ENCODE measurements at regions not wholly inside any gene's neighbourhood (a gene's known extent, or its start where the extent isn't known, plus 50 kb on each side); places are given as distances from the start of the nearest gene placed in this dataset.

DNA sequence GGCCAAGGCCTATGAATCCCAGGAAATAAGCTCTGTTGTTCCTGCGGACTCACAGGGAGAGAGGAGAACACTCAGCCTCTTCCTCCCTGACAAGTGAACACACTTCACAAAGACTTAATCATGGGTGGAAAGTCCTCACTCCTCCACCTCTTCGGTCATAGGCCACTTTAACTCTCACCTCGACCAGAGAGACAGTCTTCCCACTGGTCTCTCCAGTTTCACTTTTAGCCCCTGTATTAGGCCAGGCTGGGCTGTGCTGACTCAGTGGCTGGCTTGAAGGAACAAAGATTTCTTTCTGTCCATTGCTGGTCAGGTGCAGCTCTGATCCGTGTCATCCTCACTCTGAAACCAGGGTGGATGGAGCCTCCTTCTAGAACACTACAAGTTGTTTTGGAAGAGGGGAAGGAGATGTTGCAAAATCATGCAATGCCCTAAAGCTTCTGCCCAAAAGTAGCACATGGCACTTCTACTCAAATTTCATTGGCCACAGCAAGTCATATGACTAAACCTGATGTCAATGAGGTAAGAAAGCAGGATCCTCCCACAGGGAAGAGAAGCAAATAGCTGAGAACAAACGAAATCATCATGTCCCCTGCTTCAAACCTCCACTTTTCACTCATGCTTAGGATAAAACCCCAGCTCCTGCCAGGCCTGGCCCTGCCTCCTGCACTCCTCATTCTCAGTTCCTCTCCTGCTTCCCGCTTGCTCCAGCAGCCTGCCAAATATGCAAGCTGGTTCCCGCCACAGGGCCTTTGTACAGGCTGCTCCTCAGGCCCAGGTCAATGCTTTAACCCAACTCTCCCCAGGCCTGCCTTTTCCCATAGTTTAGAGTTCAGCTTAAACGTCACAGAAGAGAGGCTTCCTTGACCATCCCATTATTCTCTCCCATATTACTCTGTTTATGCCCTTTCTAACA lies 150.5 kb upstream of the RUNX3 start:
- Histone ChIP-seq H3K56ac (ENCODE audit: insufficient read length, low read depth, low read length) (no peak overlapping the region), H3K27ac (ENCODE audit: insufficient read length, low read depth, low read length) (no peak overlapping the region), H2BK20ac (ENCODE audit: low read depth, low read length, poor library complexity, severe bottlenecking) (no peak overlapping the region), H3K4ac (ENCODE audit: low read depth, low read length) (no peak overlapping the region), H3K9ac (ENCODE audit: extremely low read depth, insufficient read length, low read length) (no peak overlapping the region), H4K5ac (ENCODE audit: insufficient read length, low read depth, low read length) (no peak overlapping the region), H4K91ac (ENCODE audit: insufficient read length, low read depth, low read length) (no peak overlapping the region), H2AFZ (ENCODE audit: low read length) (no peak overlapping the region), H2BK120ac (ENCODE audit: low read depth, low read length, poor library complexity, severe bottlenecking) (no peak overlapping the region), H3T11ph (ENCODE audit: low read length) (no peak overlapping the region), H3K27me3 (ENCODE audit: insufficient read depth, low read length) (no peaks in the 10 kb centered on the region), H3K79me1 (ENCODE audit: insufficient read depth, low read depth, low read length, poor library complexity, severe bottlenecking) (no peaks in the 10 kb centered on the region), H3K4me2 (ENCODE audit: insufficient read depth, insufficient read length, low read length) (no peak overlapping the region), H2BK5ac (ENCODE audit: insufficient read length, low read length) (no peak overlapping the region), H3K23me2 (ENCODE audit: insufficient read length, low read depth, low read length, poor library complexity, severe bottlenecking) (no peaks in the 10 kb centered on the region), H4K20me1 (ENCODE audit: control insufficient read depth, insufficient read depth, insufficient read length) (no peaks in the 10 kb centered on the region), H2AK5ac (ENCODE audit: insufficient read length, low read length) (no peak overlapping the region), H3K9me3 (ENCODE audit: control insufficient read depth, low read depth, low read length) (no peaks in the 10 kb centered on the region), H3K18ac (ENCODE audit: insufficient read length, low read depth, low read length) (no peak overlapping the region), H3K14ac (ENCODE audit: insufficient read depth, low read length) (no peak overlapping the region), H4K8ac (replicated peaks; ENCODE audit: insufficient read length, low read depth, low read length) (peak overlapping the region; percentile 52), H3K79me2 (ENCODE audit: insufficient read depth, low read length) (no peaks in the 10 kb centered on the region), H3K23ac (ENCODE audit: insufficient read length, low read depth, low read length) (no peak overlapping the region), H3K4me1 (ENCODE audit: insufficient read depth, low read length) (no peaks in the 10 kb centered on the region), H2BK15ac (ENCODE audit: low read depth, low read length) (no peak overlapping the region), H2BK12ac (ENCODE audit: insufficient read length, low read depth, low read length) (no peak overlapping the region)
- no peak for TF ChIP-seq CTCF (conservative IDR thresholded peaks at IDR 0.05)
- Mint-ChIP-seq H3K27ac (no peak overlapping the region), H3K9me3 (peaks cover 8 to 11% of the 10 kb centered on the region in 2 experiments), H3K4me3 (no peak overlapping the region), H3K36me3 (ENCODE audit: insufficient read depth in 1 of 3, low read depth in 3 of 3) (peaks cover 0 to 2% (median 0%) of the 10 kb centered on the region in 3 experiments; a peak in 2 of 7 replicates), H3K4me1 (peaks cover 0 to 5% of the 10 kb centered on the region in 2 experiments; a peak in 2 of 4 replicates), H3K27me3 (ENCODE audit: low read depth) (peaks cover 13% of the 10 kb centered on the region)
- DNase-seq, result no peak
- no CpG with 5 or more reads among the region's 8 CpGs for WGBS (ENCODE audit: extremely low coverage, insufficient read length, low lambda C conversion rate)

Measured in H9 (cell line).